ENCODE measurements at regions not wholly inside any gene's neighbourhood (a gene's known extent, or its start where the extent isn't known, plus 50 kb on each side); places are given as distances from the start of the nearest gene placed in this dataset.
"Not testable (repeated sequence)": the region's sequence is repeated elsewhere in the genome, so short reads cannot be mapped to it uniquely, and the experiment has no call there.

DNA sequence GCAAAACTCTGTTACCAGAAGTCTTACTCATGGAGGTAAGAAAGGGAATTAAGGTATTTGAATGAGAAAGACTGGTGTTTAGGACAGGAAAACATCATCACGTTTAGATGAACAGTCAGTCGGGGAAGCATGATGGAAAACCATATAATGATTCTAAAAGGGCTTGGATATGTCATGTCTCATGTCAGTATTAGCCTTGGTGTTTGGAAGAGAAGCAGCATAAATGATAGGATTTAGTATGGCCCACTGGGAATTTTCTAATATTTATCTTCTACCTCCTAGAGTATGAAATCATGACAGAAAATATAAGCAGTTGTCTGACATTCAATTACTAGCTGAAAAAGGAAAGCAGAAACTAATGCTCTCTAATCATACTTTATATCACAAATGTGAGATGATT is 1643.6 kb upstream of the CELF4 start:
- DNase-seq (ENCODE audit: low spot score), result no peak

DNA sequence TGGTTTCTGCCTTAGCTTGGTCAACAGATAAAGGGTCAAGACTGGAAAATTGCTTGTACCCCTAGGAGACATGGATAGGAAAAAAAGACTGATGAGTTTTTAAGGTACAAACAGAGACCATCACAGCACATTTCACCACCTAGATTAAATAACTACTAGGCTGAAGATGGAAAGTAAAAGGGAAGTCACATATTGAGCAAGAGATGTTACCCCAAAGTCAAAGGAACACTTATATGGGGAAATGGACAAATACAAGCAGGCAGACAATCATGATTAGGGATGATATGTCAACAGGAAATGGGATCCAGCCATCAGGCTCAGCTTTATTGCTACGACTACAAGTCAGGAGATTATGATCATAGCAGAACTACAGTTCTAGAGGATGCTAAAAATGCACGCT is 1643.1 kb upstream of the CELF4 start:
- no peak for DNase-seq (ENCODE audit: low spot score)

DNA sequence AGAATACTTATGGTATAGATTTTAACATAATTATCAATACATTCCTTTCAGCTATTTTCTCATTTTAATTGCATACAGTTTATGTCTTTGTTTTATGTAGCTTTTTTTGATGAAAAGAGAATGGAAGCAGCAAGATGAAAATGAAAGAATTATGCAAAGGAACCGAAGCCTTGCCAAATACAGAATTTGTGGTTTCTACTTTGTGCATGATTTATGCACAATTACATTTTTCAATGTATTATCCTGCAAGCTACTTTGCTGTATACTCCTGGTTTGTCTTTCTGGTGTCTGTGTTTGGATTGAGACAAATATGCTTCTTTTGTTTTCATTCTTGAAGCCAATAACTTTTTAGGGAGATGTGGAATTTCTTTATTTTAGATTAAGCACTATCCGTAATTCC is 1642.6 kb upstream of the CELF4 start:
- no peak for DNase-seq (ENCODE audit: low spot score)

DNA sequence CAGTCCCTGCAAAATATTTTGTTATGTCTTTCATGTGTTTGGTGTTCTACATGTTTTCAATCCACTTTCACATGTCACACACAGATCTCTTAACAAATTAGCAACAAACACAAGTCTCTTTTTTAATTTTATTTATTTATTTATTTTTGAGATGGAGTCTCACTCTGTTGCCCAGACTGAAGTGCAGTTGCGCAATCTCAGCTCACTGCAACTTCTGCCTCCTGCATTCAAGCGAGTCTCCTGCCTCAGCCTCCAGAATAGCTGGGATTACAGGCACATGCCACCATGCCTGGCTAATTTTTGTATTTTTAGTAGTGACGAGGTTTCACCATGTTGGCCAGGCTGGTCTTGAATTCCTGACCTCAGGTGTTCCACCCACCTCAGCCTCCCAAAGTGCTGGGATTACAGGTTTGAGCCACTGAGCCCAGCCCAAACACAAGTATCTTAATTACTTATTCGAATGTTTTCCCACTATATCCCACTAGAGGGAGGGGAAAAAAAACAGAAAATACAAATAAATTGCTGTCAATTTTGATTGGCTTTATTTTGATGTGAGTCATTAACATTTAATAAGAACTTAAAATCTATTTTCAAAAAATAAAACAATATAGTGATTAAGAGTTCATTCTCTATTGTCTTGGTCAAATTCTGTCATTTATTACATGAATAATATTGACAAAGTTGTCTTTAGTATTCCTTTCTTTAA is 1641.0 kb upstream of the CELF4 start:
- DNase-seq (ENCODE audit: low spot score), result not testable (repeated sequence)

DNA sequence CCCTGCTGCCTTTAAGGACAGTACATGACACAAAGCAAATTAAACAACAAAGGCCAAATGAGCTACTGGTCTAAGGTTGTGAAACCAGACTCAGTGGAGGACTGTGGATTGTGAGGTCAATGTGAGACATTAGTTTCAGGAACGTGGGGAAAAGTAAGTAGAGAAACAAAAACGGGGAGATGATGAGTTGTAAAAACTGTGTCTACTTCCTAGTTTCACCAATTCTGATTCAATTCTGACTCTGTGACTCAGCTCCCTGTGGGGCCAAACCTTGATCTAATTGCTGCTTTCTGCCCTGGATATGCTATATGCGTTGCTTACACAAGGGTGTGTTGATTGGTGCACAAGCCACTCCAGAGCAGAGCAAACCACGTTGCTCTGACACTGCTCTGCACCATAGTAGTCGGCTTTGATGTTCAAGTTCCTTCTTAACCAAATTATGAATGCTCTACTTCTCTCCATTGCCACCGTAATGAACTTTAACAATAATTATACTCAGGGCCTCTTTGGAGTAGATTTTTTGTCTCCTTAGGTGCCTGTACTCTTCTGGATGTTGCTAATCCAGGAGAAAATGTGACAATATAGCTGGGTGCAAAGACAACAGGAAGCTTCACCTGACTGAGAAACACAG is 1640.1 kb upstream of the CELF4 start:
- DNase-seq (ENCODE audit: low spot score), result no peak

DNA sequence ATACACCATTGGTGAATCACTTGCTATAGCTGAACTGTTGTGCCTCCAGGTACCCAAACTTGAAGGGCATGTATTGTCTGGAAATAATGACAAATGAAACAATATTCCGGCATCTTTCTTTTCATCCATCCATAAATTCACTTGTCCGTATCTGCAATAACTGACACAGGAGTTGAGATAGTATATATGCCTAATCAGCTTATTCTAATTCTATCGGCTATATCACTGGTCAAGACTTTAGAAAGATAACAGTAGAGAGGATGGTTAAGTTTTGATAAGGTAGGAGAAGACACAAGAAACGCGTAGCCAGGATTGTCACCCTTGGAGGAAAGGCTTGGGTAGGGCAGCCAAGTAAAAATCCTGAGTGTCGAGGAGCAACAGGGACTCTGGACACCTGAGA is 1634.6 kb upstream of the CELF4 start:
- no peak for DNase-seq (ENCODE audit: low spot score)

DNA sequence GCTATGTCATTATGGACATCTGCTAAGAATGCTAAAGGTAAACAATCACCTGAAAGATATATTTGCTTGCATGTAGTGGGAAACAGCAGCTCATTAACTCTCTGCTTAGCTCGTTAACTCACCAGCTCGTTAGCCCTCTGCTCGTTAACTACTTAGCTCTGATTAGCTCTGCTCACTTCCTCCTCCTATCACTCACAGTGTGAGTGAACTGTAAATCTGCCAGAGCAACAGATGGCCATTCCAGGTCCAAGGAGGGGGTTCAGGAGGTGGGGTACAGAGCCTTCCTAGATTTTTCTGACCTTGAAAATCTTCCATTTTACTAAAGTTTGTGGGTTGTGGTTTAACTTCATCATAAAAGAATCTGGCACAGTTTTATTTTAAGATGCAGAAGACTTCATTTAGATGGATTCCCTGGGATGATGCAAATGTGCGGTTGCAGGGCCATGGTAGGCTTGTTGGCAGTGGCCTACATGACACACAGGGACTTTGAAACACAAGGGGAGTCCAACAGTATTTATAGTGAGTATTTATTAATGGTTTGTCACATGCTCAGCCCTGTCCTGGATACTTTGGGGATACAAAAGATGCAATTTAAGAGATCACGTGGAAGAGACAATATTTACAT is 1633.7 kb upstream of the CELF4 start:
- DNase-seq (ENCODE audit: low spot score), result no peak

DNA sequence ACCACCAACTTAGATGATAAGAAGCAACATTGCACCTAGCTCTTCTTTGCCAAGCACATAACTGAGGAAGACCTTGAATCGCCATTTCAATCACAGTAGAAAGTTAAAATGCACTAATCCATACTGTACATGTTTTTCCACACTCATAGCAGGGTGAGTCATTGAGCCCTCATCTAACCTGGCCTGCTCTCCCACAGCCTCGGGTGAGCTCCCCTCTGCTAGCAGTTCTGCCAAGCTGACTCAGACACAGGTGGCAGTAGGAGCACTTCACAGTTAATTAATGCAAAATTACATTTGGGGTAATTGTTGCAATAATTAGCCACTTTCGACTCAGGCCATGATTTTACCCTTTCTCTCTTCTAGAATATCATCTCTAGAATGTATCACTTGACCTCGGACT is 1632.8 kb upstream of the CELF4 start:
- DNase-seq (ENCODE audit: low spot score), result no peak

DNA sequence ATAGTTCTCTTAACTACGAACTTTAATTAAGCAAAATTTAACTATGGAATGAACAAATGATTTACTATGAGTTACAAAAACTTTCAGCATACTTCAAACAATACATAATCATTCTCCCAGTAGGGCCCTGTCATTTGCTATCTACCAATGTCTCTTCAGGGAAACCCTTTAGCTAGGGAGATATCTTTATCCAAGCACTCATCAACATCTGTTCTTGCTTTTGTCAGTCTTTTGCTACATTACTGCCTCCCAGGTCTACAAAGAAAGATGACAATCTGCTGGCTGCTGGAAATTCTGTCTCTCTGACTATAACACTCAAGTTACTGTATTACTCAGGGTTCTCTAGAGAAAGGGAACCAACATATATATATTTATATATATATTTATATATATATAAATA is 1626.3 kb upstream of the CELF4 start:
- no peak for DNase-seq (ENCODE audit: low spot score)

DNA sequence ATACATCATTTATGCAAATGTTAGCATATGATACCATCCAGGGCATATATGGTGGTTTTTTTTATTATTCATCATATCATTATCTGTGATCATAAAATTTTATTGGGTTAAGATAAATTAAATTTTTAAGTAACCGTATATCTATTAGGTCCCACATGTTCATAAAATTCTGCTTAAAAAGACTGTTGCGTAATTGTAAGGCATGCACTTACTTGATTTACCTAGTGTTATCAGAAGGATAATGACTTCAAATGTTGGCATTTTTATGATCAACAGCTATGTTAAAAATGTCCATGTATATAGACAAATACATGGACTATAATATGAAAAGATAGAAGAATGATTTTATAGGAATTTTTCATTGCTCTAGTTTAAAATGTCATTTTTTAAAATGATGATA is 1625.5 kb upstream of the CELF4 start:
- no peak for DNase-seq (ENCODE audit: low spot score)

DNA sequence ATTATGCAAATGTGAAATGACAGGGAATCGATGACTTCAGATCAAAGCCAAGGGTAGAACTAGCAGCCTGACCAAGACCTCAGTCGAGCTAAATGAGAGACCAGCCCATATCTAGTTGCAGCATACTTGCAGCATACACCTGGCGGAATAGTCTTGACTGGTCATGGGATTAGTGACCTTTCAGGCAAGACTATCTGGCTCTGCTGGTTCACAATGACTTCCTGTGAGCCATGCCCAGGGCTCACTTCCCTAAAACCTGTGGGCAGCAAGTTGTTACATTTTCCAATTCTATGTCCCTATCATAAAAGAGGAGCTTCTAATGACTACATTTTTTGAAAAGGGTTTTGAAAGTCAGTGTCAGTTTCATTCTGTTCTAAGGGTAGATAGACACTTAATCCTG is 1624.9 kb upstream of the CELF4 start:
- no peak for DNase-seq (ENCODE audit: low spot score)

DNA sequence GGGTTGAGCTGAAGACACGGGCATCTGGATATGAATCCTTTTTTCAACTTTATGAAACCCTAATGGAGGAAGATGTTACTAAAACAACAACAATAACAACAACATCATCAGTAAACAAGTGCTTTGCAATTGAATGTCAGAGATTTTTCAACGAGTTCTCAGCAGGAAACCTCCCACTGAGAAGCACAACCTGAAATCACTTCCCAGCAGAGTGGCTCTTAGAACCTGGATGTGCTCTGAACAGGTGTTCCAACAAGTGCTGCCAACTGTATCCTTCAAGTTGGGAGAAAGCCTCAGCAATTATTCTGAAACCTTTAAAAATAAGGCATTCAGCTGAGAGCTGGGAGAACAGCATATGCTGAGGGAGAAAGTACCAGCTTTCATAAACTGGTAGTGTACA is 1622.7 kb upstream of the CELF4 start:
- DNase-seq (ENCODE audit: low spot score), result no peak

DNA sequence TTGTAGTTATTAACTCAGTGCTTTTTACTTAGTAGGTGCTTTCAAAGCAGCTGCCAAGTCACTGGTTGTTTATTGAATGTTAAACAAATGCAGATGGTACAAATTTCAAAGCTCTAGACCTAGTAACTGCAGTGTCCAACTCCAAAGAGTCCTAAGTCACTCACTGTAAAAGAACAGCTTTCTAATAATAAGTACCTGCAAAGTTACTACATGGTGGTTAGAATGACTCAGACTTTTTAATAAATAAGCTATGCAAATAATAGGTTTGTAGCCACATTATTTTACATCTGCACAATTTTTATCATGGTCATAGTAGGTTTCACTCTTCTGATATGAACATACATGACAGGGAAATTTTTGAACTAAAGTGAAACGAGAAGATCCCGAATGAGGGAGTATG is 1620.4 kb upstream of the CELF4 start:
- DNase-seq (ENCODE audit: low spot score), result no peak

DNA sequence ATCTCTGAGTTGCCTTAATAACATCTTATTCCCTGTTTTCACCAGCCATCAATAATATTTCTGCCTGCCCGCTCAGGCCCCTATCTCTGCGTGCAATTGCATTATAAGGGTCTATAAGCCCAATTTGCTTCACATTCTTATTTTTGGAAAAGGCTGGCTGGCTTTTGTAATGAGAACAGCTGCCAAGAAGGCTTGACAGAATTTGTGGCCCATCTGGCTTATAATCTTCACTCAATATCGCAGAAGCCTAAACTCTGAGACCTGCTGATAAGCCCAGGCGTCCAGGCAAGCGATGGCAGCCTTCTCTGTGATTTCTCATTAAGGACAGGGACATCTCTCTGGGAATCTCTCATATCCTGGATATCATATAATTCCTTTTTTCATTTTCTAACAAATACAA is 1618.6 kb upstream of the CELF4 start:
- no peak for DNase-seq (ENCODE audit: low spot score)

DNA sequence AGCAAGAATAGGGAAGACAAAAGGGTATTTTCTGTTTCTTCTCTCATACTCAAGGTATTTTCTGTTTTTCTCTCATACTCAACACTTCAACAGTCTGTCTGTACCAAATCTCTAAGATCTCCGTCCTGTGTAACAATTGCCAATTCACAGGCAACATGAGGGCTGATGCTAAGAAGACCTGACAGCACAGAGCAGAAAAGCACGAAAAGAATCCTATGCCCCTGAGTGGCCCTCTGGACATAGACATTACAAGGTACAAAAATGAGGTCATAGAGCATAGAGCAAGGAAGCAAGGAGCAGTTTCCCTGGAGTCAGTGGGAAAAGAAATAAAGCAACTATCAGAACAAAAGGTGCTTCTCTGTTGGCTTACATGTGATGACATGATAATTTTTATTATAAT is 1612.6 kb upstream of the CELF4 start:
- DNase-seq (ENCODE audit: low spot score), result no peak

DNA sequence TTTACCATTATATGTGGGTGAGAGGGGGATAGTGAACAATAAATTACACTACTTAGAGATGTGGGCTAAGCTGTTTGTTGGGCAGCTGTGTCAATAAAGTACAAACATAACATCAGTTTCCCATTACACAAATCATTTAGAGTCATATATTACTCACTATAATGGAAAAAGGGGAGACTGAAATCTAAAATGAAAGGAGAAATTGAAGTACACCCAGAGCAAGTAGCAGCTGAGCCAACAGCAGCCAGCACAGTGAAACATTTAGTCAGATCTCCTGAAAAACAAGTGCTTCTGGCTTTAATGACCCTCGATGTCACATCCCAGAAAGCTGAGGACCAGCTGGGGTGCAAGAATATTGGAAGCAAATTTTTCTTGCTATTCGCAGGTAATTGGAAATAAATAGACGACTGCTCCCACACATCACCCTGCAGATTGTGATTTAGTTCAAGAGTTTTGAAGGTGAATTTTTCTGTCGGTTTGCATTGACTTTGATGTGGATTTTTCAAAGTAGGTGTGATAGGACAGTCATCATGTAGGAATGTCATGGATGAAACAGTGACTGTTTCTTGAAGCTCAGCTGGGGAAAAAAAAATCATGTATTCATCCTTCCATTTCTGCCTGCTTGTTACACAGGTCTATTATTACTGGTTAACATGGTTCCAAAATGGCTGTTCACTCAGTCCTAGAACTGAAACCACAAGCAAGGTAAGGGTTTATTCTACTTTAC is 1607.3 kb upstream of the CELF4 start:
- no peak for DNase-seq (ENCODE audit: low spot score)

DNA sequence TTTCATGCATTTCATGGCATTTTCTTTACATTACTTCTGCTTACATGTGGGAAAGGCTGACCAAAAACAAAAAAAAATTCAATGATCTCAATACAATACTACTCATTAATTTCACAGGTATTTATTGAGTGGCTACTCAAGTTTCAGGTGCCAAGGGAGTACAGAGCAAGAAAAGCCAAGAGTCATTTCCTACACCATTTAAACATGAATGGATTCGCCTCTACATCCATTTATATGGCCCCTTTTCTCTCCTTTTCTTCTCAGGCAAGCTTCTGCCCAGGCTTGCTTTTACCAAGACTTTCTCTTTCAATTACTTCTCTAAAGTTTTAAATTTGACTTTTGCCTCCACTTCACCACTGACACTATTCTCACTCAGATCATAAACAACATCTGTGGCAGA is 1603.1 kb upstream of the CELF4 start:
- no peak for DNase-seq (ENCODE audit: low spot score)

DNA sequence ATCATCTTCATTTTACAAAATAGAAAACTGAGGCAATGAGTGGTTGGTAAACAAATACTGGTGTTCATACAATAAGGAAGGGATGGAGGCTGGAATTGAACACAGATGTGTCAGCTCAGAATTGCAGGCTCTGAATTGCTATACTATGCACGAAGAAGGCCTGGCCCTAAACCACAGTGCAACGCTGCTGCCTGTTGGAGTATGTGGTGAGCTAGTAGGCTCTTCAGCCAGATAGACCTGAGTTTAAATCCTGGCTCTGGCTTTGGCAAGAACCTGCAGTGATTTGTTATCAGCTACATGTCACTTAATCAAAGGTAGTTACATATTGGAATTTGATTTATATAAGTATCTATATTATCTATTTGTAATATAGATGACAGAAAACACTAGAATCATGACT is 1602.4 kb upstream of the CELF4 start:
- DNase-seq (ENCODE audit: low spot score), result no peak

DNA sequence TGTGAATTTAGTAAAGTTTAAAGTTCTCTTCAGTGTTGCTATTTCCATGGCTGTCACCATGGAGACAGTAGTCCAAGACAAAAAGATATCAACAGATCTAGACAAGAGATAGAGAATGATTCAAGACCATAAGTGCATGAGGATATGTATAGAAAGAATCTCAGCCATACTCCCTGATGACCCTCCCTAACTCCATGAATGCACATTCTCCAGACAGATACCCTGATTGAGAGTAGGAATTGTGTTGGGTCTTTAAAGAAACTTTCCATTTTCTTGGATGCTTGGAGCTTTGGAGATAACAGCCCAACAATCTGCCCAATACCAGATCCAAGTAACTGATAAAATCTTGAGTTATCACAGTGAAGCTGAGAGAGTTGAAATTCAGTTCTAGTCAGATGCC is 1601.2 kb upstream of the CELF4 start:
- no peak for DNase-seq (ENCODE audit: low spot score)

DNA sequence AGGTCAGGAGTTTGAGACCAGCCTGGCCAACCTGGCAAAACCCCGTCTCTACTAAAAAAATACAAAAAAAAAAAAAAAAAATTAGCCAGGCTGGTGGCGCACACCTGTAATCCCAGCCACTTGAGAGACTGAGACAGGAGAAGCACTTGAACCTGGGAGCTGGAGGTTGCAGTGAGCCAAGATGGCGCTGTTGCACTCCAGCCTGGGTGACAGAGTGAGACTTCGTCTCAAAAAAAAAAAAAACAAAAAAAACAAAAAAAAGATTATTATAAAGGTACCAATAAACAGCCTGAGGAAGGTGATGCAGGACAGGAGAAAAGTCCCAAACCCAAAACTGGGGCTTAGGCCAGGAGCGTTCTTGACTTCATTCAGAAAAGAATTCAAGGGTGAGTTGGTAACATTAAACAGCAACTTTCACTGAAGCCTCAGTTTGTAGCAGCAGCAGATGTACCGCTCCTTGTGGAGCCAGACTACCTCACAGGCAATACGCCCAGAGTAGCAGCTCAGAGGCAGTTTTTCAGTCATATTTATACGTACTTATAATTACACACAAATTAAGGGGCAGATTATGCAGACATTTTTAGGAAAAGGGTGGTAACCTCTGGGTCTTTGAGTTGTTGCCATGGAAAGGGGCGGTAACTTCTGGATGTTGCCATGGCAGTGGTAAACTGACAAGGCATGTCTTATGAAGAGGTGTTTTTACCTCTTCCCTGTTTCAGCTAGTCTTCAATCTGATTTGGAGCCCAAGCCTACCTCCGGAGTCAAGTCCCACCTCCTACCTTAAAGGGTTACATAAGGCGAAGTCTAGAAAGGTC is 1596.6 kb upstream of the CELF4 start:
- no peak for DNase-seq (ENCODE audit: low spot score)

DNA sequence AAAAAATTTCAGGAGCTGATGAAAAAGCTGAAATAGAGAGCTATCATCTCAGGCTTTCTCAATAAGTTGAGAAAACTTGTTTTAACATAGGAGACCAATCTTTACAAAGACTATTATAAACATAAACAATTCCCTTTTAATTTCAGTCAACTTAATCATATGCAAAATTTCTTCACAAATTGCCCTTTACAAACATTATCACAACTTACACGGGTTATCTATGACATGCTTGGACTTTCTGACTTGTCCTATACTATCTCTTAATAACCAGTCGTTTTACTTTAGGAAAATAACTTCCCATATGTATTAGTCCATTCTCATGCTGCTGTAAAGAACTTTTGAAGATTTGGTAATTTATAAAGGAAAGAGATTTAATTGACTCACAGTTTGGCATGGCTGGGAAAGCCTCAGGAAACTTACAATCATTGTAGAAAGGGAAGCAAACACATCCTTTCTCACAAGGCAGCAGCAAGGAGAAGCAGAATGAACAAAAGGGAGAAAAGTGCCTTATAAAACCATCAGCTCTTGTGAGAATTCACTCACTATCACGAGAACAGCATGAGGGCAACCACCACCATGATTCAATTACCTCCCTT is 1583.7 kb upstream of the CELF4 start:
- no peak for DNase-seq (ENCODE audit: low spot score)

DNA sequence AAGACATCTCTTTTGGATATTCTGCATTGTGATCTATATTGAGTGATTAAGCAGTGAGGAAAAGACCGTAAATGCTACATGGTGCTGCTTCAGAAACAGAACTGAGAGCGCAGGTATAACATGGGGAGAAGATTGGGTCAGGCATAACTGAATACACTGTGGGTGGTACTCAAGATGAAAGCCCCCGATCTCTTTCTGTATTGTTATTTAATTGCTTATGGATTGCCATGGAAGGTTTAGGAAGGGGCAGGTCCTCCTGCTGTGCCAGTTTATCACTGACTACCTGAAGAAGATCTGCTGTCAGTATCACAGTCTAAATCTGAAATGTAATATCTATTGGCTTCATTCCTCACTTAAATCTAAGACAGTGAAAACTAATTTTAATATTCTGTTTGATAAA is 1568.7 kb upstream of the CELF4 start:
- no peak for DNase-seq (ENCODE audit: low spot score)

All from CD4-positive, alpha-beta T cell treated with Interleukin-6 at 100 ng/mL for 8 hours (primary cell).